Left kidney (tissue), 1 donor: ENCODE measurements at regions not wholly inside any gene's neighbourhood (a gene's known extent, or its start where the extent isn't known, plus 50 kb on each side); places are given as distances from the start of the nearest gene placed in this dataset.
"Not testable (repeated sequence)": the region's sequence is repeated elsewhere in the genome, so short reads cannot be mapped to it uniquely, and the experiment has no call there.

Experiments used
- DNase-seq: peaks from one replicate; pipeline ENCODE4 v3.0.0-alpha.2; 2013

DNA sequence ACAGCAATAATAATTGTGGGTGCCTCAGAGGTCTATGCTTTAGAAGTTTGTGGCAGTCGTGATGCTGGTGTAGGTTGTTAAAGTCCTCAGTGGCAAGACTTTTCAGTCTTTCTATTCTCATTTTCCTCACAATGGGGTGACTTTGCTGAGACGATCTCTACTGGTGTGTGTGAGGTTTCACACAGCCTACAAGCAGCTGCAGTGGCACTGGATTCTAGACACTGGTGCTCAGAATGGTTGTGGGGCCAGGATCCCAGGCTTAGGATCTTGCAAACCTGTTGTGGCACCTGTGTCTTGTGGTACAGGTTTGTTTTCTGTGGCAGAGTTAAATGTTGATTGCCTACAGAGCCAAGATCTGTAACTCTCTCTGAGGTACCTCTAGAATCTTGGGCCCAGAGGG is 581.2 kb downstream of the PTPRC start:
- DNase-seq = no peak

DNA sequence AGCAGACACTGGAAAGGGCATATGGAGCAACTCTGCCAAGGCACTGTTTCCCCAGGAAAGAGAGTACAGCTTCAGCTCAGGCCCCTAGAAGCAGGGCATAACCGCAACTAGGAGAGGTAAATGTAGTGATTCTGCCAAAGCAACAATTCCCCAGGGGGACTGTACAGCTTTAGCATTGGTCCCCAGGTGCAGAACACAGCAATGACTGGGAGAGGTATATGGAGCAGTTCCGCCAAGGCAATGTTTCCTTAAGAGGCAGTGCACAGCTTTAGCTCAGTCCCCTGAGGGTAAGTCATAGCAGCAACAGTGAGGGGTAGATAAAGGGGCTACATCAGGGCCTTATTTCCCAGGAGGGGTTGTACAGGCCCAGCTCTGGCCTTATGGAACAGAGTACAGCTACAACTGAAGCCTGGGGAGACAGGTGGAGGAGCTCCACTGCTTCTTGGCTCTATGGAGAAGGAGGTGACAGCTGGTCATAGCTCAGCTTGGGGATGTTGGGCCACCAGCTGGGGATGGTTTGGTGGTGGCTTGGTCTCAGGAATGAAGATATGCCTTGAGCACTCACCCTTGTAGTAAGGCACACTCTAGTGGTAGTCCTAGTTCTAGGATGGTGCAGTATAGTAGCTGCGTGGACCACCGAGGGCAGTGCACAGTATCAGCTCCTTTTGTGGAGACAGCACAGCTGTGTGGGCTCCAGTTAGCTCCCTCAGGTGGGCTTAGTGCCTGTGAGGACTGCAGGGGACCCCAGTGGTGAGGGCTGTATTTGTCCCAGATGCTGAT is 582.7 kb downstream of the PTPRC start:
- DNase-seq = no peak

- DNase-seq = no peak
Observed at GRCh38 chr1:199223936-199224335, 585.1 kb downstream of the PTPRC start.

DNA sequence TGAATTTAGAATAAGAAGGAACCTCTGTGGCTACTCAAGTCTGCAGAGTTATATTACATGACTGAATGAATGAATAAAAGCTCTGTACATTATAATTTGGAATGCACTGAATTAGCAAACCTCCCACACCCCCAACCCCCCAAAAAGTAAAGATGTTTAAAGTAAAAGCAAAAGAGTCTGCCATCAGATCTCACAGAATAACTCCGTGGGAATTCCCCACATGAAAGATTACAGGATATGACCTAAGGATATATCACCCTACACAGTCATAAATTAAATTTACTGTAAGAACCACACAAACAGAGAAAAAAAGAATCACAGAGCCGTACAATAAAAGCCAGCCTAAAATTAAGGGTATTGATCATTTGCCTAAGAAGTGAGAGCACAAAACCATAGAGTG is 587.3 kb downstream of the PTPRC start:
- DNase-seq = peak; percentile 37

- DNase-seq = no peak
Observed at GRCh38 chr1:199242147-199242546, 603.3 kb downstream of the PTPRC start.

GRCh38 chr1:199242601-199243000 is 603.8 kb downstream of the PTPRC start:
- DNase-seq = no peak

DNA sequence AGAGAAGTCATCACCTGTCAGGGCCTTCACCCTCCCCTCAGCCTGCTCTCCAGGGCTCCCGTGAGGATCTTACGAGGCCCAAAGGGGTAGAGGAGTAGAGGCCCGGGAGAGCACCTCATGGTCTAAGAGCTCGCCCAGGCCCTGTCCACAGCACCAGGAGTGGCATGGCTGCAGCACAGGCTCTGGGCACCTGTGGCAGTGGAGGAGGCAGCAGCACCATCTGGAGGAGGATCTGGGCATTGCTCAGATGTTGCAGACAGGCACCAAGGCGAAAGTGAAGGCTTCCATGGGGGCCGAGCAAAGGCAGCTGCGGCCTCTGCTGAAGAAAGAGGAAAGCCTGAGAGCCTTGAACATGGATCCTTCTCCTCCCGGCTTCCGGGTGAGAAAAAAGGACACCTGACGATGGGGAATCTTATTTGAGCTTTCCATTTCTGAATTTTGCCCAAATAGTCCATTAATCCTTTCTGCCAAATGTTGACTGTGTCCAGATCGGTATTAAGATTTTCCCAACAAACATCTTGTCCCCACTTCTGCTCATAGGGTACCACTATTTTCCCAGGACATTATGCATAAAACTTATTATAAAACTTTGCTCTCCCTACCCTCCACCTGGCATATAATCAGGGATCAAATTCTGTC is 604.7 kb downstream of the PTPRC start:
- no peak for DNase-seq

- no peak for DNase-seq
Observed at GRCh38 chr1:199245946-199246345, 607.1 kb downstream of the PTPRC start.

DNA sequence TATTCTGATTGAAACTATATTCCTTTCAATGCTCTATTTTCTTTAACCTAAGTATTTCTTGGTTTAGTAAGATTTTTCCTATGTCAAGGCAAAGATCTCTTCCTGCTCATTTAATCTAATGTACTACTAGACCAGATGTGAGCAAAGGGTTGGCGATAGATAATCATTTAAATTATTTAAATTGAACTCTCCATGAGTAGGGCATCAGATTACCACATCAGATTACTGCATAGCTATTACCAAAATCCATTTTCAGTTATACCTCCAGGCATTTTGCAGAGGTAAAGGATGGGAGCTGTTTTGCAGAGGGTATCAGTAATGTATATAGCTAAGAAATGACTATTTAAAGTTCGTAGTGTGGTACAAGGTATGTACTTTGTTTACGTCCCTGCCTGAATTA is 607.9 kb downstream of the PTPRC start:
- DNase-seq = no peak

DNA sequence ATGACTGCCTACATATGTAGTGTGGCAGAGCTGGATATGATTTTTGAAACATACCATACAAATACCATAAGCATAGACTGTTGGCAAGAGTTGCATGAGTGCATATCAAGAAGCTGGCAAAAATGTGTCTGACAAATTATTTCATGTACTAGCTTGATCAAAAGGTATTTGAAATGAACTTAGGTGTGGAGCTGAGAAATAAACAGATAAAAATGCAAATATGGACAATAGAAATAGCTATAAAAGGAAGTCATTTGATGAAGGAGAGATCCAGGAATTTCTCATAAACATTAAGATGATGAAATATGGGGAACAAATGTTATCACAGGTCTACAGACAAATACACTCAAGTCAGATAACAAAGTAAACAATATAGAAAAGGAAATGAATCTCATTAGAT is 609.1 kb downstream of the PTPRC start:
- DNase-seq = no peak

DNA sequence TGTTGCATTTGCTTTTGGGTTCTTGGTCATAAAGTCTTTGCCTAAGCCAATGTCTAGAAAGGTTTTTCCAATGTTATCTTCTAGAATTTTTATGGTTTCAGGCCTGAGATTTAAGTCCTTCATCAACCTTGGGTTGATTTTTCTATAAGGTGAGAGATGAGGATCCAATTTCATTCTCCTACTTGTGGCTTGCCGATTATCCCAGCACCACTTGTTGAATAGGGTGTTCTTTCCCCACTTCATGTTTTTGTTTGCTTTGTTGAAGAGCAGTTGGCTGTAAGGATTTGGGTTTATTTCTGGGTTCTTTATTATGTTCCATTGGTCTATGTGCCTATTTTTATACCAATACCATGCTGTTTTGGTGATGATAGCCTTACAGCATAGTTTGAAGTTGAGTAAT is 615.2 kb downstream of the PTPRC start:
- not testable (repeated sequence) for DNase-seq

DNA sequence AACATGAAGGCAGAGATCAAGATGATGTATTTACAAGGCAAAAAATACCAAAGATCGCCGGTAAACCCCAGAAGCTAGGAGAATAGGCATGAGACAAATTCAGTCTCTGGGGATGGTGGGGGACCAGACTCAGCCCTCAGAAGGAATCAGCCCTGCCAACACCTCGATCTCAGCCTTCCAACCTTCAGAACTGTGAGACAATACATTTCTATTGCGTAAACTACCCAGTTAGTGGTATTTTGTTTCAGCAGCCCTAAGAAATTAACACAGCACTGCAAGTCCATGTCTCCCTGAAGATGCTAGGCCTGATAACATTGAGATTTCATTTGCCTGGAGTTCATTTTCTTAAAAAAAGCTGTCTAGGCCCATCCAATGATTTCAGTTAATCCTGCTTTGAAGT is 622.5 kb downstream of the PTPRC start:
- no peak for DNase-seq

- no peak for DNase-seq
Observed at GRCh38 chr1:199264283-199264682, 625.4 kb downstream of the PTPRC start.

DNA sequence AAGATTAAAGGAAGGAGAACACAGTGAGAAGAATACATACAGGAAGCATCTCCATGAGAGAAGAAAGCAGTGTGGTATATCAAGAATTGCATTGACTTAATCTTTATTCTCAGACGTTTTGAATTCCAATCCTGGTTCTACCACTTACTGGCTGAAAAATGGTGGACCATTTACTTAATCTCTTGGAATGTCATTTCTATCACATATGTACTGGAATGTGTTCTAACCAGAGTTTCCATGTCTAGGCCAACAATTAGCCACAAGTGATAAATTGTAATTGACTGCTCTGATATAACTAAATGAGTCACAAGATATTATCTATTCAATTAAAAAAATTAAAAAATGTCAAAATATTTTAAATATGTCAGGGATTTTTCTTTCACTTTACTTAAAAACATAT is 626.1 kb downstream of the PTPRC start:
- no peak for DNase-seq

DNA sequence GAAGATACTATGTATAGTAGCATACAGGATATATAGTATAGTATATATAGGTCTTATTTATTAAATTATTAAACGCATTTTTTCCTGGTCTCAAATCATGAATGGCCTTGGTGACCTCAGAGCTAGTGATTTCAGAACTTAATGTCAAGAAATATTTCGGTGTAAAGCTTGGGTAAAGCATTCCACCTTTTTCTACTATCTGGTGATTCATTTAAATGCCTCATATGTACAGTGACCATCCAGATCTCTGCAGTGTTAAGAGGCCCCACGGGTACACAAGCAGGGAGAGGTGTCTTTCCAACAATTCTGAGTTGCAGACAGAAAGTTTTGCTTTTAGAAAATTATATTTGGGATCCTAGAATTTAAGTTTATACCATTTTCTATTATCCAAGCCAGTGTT is 626.5 kb downstream of the PTPRC start:
- DNase-seq = no peak

- no peak for DNase-seq
Observed at GRCh38 chr1:199269241-199269640, 630.4 kb downstream of the PTPRC start.

DNA sequence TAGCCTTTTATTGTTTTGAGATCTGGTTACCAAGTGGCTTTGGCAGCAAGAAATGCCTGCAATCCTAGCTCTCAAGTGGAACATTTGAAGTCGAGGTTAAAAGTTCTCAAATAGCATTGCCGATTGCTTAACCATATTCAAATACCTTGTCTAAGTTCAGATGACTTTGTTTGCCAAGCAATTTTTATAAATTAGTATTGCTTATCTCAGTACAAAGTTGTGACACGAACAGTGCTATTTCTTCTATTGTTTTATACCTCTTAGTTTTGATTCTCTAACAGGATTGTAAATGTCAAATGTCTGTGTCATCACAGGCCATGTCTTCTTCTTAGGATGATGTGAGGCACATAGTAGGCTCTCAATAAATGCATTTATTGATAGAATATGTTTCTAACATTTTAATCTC is 633.3 kb downstream of the PTPRC start:
- no peak for DNase-seq

GRCh38 chr1:199272628-199273086 is 633.8 kb downstream of the PTPRC start:
- DNase-seq = no peak

- no peak for DNase-seq
Observed at GRCh38 chr1:199273837-199274379, 635.1 kb downstream of the PTPRC start.

DNA sequence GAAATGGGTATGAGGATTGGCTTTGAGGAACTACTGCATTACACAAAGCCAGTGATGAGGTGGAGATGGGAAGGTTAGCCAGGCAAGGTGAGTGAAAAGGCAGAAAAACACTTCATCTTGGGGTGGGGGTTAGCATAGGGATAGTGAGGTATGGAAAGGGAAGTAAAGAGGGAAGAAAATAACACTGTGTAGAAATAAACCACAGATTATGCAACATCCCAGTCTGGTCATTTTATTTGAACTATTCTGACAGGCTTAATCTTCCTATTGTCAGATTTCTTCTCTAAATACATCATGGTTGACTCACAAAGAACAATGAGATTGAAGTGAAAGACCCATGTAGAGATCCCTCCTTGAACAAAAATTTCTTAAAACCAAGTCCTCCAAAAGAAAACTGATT is 640.2 kb downstream of the PTPRC start:
- DNase-seq = no peak

DNA sequence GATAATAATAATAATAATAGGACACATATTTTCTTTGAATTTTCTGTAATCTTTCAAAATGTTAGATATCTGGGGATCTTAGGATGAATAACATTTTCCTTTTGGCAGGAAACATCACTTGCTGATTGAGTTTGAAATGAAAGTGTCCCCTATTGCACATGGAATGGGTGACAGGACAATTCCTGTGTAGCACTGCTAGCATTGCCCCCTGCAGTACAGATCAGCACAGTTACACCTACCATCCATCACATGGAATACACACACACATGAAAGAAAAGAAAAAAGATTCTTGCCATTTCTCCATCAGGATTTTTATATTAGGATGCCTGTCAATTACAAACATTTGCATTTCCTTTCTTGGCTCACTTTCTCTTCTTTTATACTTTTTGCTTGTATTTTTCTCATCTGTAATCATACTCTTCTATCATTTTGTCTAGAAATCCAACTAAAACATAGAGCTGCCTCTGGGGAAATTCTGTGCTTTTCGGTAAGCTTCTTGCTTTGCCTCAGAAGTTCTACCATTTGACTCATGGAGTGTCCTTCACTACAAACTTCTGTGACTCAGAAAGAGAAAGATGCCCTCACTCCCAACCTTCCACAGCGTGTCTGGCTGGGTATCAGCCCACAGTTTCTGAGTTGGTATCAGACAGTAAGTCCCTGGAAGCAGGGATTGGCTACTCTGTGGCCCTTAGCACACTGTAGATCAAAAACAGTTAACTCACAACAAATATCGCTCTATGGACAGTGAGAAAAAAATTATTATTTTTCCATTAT is 641.2 kb downstream of the PTPRC start:
- no peak for DNase-seq

DNA sequence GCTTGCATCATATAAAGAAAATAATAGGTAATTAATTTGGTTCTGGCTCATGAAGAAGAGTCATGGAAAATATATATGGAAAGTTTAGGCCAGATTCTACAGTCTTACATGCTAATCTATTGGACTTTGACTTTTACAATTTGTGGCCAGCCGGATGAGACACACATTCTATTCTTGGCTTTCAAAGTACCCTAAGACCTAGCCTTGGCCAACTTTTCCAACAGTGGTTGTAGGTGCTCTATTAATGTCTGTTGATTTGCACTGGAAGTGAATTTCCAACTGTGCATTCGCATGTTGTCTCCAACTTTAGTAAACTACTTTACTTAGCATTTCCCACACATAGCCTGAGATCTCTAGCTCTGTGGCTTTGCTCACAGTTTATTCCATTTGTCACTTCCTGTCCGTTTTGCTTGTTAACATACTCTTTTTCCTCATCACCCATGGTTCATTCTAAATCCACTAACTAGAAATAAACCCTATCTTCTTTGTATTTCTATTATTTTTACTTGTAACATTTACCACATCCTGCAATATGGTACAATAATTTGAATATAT is 644.0 kb downstream of the PTPRC start:
- no peak for DNase-seq

DNA sequence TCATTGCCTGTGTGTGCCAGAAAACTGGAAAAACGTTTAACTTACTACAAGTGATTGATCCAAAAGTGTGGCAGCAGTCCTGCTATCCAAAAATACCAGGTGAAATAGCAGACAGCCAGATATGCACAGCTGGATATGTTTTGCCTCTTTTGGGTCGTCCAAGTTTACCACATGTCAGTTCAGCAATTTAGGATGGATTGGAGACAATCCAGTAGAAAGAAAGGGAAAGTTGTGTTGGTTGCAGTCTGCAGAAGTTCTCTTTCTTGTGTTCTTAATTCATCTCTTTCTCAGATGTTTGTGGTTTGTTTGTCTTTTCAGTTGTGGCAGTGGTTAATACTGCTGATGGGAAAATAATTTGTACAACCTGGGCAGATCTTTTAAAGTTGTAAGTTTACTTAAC is 645.0 kb downstream of the PTPRC start:
- DNase-seq = no peak
